Stimulated activated CD4-positive, alpha-beta T cell treated with anti-CD3 and anti-CD28 coated beads, Interleukin-1b, Interleukin-23, amount 100 ng/mL, for 1 hour (primary cell): ENCODE measurements at regions not wholly inside any gene's neighbourhood (a gene's known extent, or its start where the extent isn't known, plus 50 kb on each side); places are given as distances from the start of the nearest gene placed in this dataset.

Experiments used
- DNase-seq, 2 donors: peaks; one replicate each; pipeline ENCODE4 v3.0.0-alpha.2; 2020; ENCODE audit warnings: low read depth in 2 of 2

DNA sequence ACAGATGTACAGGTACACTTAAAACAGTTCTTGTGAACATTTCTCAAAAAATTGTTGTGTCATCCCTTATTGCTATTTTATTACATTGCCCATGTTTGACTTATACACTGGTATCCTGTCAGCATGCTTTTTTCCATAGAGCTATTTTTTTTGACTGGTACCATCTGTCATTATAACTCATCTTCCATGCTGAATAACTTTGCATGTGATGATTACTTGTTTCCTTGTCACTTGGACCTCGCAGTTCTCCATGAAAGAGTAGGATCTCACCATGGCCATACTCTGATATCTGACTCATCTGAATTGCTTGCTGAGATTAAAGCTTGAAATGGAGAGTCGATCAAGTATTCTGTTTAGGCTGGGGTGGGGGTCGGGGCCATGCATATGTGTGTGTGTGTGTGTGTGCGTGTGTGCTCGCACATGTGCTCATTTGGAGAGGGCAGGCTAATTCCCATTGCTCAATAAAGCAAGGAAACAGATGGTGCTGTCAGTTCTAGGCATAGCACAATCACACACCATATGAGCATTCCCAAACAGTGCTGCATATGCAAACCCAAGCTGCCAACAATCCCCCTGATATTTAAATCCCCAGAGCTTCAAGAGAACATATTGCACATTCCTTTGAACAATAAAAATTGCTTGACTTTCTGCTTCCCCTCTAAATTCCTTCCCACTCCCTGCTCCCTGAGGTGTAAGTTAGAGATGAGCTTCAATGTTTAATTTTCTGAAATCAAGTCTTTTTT lies 62.9 kb downstream of the NHLRC3 start:
- DNase-seq, result no peak

DNA sequence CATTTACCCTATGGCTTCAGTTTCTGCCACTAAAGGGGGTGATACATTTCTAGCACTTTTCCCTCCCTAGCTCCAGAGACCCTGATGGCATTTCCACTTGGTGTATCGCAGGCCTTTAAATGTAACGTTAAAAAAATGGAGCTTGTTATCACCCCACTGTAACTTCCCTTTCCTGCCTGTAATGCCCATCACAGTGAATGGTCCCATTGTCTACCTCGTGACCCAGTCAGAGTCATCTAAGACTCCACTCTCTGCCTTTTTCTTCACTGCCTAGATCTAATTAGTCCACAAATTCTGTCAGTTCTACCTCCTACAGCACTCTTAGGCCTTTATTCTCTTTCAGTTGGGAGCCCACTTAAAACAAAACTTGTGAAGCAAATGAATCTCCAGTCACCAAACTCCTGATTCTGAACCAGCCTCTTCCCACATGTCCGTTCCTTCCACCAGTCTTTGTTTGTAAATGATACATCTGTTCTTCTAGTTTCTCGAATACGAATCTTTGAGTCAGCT lies 64.8 kb downstream of the NHLRC3 start:
- no peak for DNase-seq

DNA sequence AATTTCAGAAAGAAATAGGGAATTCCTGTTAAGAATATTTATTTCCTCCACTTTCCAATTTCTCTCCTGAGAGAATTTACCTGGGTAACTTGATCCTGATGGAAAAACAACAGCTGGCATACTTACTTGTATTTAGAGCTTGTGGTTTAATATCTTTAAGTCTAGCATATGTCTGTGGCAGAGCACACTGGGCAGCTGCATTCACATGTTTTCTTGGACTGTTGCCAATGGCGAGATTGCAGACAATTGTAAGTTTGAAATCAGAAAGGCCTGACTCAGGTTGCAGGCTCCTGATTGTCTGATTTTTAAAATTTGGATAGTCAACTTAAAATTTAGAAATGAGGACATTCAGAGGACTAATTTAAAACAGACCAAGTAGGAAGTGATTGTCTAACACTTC lies 66.9 kb downstream of the NHLRC3 start:
- no peak for DNase-seq

DNA sequence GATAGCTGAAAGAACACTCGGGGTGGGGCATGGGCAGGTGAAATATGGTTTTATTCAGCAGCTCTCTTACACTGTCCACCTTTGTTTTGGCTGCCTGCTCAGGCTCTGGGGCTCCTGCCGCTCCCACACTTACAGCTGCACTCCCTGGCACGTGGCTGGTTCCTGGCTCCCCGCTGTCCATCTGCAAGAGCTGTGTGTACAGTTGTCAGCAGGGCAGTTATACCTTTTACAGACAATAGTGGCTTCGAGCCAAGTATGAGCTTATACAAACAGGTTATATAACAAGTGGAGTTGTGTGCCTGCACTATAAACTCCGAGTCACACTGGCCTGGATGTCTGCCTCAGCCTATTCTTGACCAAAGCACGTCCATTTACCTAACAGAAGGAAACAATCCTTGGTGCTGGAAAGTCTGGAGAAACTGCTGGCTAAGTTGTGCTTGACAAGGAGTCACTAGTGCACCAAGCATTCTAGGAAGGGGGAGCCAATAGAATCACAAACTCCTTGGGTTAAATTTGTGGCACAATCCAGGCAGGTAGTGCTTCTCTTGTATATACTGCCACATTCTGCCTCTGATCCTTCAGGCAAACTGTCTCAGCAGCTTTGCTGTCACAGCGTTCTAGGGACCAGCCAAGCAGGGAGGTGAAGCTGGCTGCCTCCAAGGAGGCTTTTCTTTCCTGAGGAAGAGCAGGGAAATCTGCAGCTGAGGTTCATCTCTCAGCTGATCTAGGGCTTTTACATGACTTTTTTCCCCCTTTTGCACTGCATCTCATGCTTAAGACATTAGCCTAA lies 68.2 kb downstream of the NHLRC3 start:
- DNase-seq, result no peak

DNA sequence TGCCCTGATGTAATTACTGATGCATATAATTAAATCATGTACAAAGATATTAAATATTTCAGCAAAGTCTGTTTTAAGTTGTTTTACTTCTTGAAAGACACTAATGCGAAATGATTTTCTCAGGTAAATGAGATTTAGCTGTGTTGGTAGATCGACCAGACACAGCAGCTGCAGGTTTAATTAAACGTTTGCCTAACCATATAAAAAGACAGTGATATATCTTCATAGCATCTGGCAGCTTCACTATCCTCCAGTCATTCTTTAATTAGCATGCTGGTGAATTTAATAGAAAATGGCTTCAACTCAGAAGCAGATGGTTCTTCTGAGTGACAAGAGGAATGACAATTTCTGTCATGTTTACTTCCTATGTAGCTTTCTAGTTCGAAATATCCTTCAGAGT lies 69.3 kb downstream of the NHLRC3 start:
- DNase-seq, result no peak

DNA sequence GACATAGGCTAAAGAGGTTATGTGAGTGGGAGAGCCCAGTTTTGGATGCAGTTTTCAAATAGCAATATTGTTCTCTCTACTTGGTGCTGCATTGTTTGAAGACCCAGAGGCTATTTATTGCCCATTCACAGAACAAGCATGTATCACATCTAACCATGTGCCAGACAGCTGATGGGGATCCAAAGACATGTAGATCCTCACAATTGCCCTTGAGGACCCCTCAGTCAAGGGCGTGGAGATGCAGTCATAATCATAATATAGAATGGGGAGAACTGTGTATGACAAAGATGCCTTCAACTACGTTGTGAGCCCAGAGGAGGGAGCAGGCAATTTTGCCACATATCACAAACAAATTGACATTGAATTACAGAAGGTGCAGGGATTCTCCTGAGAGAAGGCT lies 70.5 kb downstream of the NHLRC3 start:
- no peak for DNase-seq

DNA sequence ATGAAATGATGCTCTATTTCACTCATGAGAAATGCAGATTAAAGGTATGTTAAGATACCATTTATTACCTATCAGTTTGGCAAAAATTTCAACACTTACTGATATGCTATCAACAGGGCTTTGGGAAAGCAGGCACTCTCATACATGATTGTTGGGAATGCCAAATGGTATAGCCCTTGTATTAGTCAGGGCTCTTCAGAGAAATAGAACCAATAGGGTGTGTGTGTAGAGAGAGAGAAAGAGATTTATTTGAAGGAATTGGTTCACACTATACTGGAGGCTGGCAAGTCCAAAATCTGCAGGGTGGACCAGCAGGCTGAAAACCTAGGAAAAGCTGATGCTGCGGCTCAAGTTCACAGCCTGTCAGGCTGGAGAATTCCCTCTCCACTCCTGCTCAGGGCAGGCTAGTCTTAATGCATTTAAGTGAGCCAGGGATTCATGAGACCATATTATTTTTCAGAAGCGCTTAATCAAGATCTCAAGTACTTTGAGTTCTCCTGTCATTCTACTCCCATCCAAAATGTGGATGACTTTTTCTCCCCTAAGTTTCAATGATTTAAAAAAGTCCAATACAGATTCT lies 72.4 kb downstream of the NHLRC3 start:
- DNase-seq, result no peak

DNA sequence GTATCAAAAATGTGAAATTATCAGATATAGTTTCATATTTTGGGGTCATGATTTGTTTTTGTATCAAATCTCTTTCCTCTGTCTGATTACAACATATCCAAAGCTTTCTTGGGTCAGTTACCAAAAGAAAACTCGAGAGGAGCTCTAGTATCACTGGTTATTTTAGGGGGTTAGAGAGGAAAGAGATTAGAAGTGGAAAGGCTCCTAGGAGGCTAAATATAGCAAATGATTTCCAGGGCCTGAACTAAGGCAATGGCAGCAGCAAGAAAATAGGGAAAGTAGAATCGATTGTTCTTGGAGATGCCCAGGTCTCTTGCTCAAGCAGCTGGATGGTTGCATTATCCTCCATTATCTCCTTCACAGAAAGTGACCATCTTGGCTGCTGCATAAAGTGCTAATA lies 72.9 kb downstream of the NHLRC3 start:
- no peak for DNase-seq

DNA sequence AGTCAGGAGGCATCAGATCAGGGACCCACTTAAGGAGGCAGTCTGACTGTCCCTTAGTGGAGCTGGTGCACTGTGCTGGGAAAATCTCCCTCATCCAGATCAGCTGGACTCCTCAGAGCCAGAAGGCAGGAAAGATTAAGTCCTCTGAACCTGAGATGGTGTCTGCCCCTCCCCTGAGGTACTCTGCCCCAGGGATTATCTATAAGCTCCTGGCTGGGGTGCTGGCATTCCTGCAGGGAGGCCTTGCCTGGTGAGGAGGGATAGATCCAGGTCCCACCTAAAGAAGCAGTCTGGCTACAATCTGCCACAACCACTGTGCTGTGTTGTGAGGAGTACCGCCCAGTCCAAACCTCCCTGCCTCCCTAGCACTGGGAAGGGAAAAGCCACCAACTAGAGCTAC lies 81.2 kb downstream of the NHLRC3 start:
- no peak for DNase-seq

DNA sequence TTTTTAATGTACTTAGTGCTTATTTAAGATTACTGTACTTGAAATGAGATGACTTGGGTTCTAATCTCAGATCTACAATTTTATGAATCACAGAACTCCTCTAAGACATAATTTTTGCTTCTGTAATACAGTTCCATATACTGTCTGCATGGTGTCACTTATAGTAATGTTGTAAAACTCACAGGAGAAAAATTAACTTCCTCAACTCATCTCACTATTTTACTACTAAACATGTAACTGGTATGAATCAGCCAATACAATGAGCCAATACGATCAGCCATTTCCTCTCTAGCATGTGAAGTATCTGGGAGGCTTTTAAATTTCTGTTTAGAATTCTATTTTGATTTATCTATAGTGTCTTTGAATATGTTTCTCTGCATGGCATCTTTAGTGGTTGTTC lies 85.3 kb downstream of the NHLRC3 start:
- no peak for DNase-seq

DNA sequence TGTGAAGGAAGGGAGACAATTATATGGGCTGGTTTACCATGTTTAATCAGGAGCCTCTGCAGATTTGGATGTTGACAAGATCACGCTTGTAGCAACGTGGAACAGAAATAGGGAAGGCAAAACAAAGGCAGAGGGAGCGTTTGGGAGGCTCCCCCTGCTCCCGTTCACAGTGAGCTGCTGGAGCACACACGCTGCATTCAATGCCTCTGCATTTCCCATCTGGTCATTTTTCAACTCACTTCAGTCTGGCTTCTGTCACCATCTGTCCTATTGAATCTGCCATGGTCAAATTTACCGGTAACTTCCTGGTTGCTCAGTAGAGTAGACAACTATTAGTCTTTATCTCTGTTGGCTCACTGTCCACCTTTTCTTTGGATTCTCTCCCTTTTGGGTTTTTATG lies 91.0 kb downstream of the NHLRC3 start:
- no peak for DNase-seq

DNA sequence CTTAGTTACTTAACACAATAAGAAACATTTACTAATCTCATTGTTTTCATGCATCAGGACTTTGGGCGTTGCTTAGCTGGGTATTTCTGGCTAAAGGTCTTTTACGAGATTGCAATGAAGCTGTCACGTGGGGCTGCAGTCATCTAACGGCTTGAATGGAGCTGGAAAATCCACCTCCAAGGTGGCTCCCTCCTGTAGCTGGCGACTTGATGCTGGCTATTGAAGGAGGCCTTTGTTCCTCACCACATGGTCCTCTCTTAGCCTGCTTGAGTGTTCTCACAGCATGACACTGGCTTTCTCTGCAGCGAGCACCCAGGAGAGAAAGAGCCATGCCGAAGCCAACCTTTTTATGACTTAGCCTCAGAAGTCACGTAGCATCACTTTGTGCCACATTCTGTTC lies 92.0 kb downstream of the NHLRC3 start:
- no peak for DNase-seq

DNA sequence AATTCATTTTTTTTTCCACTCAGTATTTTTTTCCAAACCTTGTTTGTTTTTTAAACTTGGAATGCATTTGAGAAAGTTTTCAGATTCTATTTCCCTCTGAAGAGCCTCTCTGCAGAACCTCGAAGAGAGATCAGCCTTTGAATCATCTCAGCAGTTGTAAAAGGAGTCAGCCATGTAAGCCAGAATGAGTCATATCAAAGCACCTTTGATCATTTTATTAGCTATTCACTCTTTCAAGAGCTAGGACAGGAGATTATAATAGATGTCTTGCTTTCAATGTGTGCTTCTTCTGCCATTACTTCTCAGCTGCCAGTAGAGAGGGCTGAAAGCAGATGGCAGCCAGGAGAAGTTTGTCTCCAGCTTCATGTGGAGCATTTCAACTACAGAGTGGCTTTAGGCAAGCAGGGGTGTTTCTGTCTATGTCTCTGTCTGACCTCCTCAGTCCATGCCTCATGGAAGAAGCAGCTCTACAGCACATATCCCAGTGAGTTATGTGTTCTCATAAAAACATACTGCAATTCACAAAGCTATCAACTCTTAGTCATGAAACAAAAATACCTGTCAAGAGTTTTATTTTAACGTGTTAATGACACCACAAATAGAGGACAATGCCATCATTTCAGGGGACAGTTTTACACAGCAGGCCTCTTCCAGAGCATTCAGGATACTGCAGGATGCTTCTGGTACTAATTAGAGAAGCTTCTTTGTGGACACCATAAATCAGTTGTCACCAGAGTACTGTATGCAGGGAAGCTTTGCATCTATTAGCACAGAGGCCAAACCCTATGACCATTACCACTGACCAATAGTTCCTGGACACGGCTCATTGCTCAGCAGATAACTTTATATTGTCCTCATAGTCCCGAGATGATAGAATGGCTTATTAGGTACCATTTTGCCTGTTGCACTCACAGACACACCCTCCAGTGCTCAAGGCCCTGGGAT lies 94.3 kb downstream of the NHLRC3 start:
- no peak for DNase-seq

DNA sequence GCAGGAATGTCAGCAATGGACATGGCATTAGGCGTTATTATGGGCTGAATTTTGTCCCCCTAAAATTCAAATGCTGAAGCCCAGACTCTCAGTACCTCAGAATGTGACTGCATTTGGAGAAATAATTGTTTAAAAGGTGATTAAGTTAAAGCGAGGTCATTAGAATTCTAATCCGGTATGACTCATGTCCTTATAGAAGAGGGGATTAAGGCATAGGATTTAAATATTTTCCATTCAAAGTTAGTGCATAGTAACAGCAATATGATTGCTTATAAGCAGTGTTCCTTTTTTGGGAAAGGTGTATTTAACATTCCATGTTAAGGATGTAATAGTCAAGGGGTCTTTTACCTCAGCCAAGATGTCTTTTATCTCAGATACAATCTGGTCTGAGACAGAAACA lies 95.5 kb downstream of the NHLRC3 start:
- DNase-seq, result no peak

DNA sequence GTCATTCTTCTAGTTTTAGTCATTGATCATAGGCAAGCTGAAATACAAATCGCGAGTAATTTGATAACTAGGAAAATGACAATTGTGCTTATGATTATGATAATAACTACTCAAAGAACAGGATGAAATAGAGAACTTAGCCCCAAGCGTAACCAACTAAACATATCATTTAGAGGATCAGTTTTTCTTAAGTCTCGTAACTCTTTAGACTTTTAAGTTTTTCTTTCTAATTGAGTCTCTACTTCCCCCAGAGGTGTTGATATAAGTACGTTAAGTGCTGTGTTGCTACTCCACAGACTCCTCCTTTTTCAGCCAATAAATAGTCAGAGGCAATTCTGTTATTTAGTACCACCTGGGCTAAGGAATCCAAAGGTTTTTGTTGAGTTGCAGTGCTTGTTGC lies 96.3 kb downstream of the NHLRC3 start:
- DNase-seq, result no peak

DNA sequence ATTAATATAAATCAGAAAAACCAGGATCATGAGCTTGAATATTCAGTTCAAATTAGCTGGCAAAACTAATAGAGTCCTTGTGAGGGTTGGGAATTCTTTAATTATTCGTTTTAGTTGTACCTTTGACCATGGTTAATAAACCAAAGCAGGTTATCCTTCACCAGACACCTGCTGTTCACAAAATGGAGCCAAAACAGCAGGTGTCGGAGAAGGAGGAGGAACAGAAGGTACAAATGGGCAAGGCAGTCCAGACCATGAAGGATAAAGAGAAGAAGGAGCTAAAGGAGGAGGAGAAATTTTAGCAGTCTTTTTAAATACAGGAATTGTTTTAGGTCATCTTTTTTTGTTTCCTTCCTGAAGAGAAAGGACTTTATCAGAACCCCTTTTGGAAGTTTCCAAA lies 106.1 kb downstream of the NHLRC3 start:
- DNase-seq, result no peak

DNA sequence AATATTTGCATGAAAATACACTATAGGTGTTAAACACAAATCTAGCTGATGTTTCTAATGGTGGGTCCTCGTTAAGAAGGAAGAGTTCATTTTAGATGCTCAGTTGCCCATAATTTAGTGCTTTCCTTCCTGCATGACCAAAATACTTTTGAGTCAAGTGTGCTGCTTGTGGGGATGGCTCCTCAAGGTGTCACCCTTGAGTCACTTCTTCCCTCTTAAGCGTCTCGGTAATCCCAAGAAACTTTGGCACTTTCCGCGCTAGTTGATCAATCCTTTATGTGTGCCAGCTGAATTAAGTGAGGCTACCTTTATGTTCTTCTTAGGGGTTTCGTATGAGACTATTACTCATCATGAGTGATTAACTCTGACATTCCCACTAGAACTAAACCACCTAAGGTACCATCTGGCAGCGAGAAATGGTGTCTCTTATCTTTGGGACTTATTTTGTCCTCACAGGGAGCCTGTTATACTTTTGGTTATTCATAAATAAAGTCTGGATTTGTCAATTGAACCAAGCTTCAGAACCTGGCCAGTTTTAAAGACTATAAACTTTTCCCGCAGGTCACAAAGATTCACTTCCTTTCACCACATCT lies 106.8 kb downstream of the NHLRC3 start:
- DNase-seq, result no peak

DNA sequence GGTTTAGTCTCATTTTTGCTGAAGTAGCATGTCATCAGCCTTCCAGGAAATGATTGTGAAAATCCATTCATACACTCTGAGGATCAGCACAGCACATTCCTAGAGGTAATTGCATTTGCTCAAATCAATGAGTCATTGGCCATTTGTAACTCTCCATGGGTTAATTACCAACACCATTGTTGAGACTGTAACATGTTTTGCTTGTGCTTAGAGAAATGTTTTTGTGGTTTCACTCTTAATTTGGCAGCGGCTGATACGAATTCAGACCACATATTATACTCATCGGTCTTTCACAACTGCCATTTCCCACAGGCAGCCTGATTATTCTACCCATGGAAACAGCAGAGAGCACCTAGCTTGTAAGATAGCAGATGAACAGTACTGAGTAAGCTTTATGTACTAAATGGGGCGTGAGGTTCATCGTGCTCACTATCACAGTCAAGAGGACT lies 110.3 kb downstream of the NHLRC3 start:
- no peak for DNase-seq

DNA sequence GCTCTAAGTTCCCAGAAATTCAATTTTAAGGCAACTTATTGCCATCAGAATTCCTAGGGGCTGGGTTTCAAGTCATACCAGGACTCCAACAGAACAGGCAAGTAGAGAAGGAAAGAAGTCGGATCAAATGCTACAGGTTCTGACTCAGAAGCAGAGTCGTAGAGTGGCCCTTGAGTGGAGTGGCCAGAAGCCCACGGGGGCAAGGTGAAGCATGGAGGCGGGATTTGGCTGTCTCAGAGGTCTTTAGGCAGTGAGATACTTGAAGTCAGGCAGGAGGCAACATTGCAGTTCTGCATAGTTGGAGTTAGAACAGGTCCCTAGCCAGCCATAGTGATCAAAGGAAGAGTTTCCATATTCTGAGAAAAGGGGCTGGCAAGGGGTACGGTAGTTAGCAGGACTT lies 111.6 kb downstream of the NHLRC3 start:
- no peak for DNase-seq

DNA sequence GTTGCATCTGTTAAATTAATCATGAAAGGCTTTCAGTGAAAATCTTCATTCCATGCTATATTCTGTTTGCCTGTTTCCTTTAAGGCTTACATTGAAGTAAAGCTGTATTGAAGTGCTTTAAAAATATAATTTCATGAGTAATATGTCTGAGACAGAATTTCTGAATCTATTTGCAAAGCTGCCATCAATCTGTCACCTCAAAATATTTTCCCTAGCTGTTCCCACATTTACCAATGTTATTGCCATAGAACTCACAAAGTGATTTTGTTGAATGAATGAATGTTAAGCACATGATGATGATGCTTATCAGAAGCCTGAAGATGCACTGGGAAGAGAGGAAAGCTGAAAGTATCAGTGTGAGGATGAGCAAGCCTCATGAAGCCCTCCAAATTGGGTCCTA lies 115.8 kb downstream of the NHLRC3 start:
- no peak for DNase-seq

DNA sequence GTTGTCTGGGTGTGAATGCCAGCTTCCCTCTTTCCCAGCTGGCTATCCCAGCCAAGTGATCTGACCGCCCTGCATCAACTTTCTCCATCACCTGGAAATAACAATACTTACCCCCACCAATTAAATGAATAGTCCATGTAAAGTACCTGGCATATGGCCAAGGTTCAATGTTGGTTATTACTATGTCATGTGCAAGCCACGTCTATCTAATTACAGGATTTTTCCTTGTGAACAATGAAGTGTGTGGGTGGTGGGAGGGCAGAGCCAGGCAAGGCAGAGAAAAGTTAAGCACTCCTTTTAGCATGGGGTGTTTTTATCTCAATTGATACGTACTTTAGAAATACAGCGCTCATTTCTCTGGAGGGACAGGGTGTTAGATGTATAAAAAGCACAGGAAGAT lies 121.1 kb downstream of the NHLRC3 start:
- DNase-seq, result no peak
